ENCODE measurements at regions not wholly inside any gene's neighbourhood (a gene's known extent, or its start where the extent isn't known, plus 50 kb on each side); places are given as distances from the start of the nearest gene placed in this dataset.

DNA sequence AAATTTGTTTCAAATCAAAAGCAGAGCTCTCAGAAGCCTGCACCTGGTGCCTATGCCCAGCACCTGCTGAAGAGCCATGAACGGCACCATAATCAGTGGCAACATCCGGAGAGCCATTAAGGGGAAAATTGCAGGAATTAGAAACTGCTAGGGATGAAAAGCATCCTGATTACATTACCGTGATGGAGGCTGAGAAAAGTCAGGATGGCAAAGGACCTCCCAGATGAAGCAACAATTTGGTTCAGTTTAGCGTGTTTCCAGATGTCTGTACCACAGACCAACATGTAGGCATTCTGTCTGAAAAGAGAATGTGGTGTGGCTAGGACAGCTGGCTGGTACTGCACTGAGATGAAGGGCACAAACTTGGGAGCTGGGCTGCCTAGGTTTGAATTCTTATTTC is 106.1 kb downstream of the EOMES start:
- Histone ChIP-seq H3K36me3 (ENCODE audit: control insufficient read depth in 1 of 2, insufficient read depth in 2 of 2, low read depth in 1 of 2, low read length in 2 of 2) (no peaks in the 10 kb centered on the region), H4K91ac (ENCODE audit: low read length) (no peak overlapping the region), H2BK12ac (ENCODE audit: low read length in 2 of 2) (no peak overlapping the region), H4K8ac (ENCODE audit: low read length) (no peak overlapping the region), H3K18ac (ENCODE audit: low read depth in 1 of 2, low read length in 2 of 2) (no peak overlapping the region), H3K27me3 (ENCODE audit: control insufficient read depth in 1 of 2, insufficient read depth in 1 of 2, low read length in 2 of 2) (no peaks in the 10 kb centered on the region), H2AK5ac (ENCODE audit: low read length, severe bottlenecking) (no peak overlapping the region), H3K23ac (ENCODE audit: low read length in 2 of 2) (no peak overlapping the region), H3K4me1 (ENCODE audit: control insufficient read depth, insufficient read depth, low read depth, low read length) (no peaks in the 10 kb centered on the region), H2AFZ (ENCODE audit: low read depth, low read length) (no peak overlapping the region), H3K4ac (ENCODE audit: low read depth in 1 of 2, low read length in 2 of 2) (no peak overlapping the region), H3K79me1 (replicated peaks; ENCODE audit: low read length, poor library complexity, severe bottlenecking) (no peaks in the 10 kb centered on the region), H2BK5ac (ENCODE audit: low read depth, low read length, poor library complexity, severe bottlenecking) (no peak overlapping the region), H2BK15ac (ENCODE audit: low read depth, poor library complexity, severe bottlenecking) (no peak overlapping the region), H3K27ac (ENCODE audit: low read length, poor library complexity, severe bottlenecking) (no peak overlapping the region), H2BK120ac (ENCODE audit: low read depth, low read length) (no peak overlapping the region), H3K4me3 (ENCODE audit: insufficient read depth in 1 of 2, low read depth in 1 of 2, low read length in 2 of 2) (no peak overlapping the region), H3K9me3 (ENCODE audit: control insufficient read depth, low read length) (peaks cover 7% of the 10 kb centered on the region), H3K4me2 (ENCODE audit: low read length, poor library complexity, severe bottlenecking) (no peak overlapping the region), H3K9ac (ENCODE audit: low read length) (no peak overlapping the region), H3K14ac (ENCODE audit: low read length in 2 of 2) (no peak overlapping the region)
- no peak for DNase-seq
- WGBS: 93% methylated on average over 4 of the region's 4 CpGs

DNA sequence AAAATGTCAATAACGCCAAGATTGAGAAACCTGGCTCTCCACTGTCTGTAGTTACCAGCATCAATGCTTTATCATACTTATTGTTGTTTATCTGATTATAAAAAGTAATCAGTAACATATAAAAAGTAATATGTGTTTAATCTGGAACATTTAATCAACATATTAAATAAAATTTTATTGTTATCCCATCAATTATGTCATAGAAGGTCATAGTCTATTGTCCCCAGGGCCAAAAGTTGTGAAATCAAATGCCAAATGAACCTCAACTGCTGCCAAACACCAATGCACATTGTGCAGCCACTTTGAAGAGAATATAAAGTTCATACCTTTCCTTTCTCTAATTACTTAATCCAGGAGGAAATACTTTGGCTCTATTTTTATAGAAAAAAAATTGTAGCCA is 106.6 kb downstream of the EOMES start:
- Histone ChIP-seq H3K79me1 (replicated peaks; ENCODE audit: low read length, poor library complexity, severe bottlenecking) (no peaks in the 10 kb centered on the region), H2AFZ (ENCODE audit: low read depth, low read length) (no peak overlapping the region), H2BK12ac (ENCODE audit: low read length in 2 of 2) (no peak overlapping the region), H4K91ac (ENCODE audit: low read length) (no peak overlapping the region), H3K27me3 (ENCODE audit: control insufficient read depth in 1 of 2, insufficient read depth in 1 of 2, low read length in 2 of 2) (no peaks in the 10 kb centered on the region), H3K27ac (ENCODE audit: low read length, poor library complexity, severe bottlenecking) (no peak overlapping the region), H2BK15ac (ENCODE audit: low read depth, poor library complexity, severe bottlenecking) (no peak overlapping the region), H3K9ac (ENCODE audit: low read length) (no peak overlapping the region), H3K4me2 (ENCODE audit: low read length, poor library complexity, severe bottlenecking) (no peak overlapping the region), H3K36me3 (ENCODE audit: control insufficient read depth in 1 of 2, insufficient read depth in 2 of 2, low read depth in 1 of 2, low read length in 2 of 2) (no peaks in the 10 kb centered on the region), H3K4me3 (ENCODE audit: insufficient read depth in 1 of 2, low read depth in 1 of 2, low read length in 2 of 2) (no peak overlapping the region), H3K14ac (ENCODE audit: low read length in 2 of 2) (no peak overlapping the region), H2AK5ac (ENCODE audit: low read length, severe bottlenecking) (no peak overlapping the region), H3K4ac (ENCODE audit: low read depth in 1 of 2, low read length in 2 of 2) (no peak overlapping the region), H4K8ac (ENCODE audit: low read length) (no peak overlapping the region), H3K9me3 (ENCODE audit: control insufficient read depth, low read length) (peaks cover 7% of the 10 kb centered on the region), H2BK5ac (ENCODE audit: low read depth, low read length, poor library complexity, severe bottlenecking) (no peak overlapping the region), H2BK120ac (ENCODE audit: low read depth, low read length) (no peak overlapping the region), H3K4me1 (ENCODE audit: control insufficient read depth, insufficient read depth, low read depth, low read length) (no peaks in the 10 kb centered on the region), H3K23ac (ENCODE audit: low read length in 2 of 2) (no peak overlapping the region), H3K18ac (ENCODE audit: low read depth in 1 of 2, low read length in 2 of 2) (no peak overlapping the region)
- 100% methylated on average over 1 of the region's 1 CpG for WGBS
- DNase-seq: no peak

DNA sequence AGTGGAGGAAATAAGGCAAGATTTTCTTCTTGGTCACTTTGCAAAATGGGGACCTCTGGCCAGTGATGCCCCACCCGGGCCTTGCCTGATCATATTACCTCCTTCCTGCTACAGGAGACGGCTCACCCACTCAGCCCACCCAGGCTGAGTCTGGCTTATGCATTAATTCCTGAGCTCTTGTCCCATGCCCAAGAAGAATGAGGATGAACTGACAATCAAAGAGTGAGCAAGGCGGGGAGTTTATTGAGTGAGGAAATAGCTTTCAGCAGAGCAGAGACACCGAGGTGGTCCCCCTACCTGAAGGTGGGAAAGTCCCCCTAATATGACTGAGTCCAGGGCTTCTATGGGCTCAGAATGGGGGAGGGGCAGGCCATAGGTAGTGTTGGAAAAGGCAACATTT is 107.5 kb downstream of the EOMES start:
- no peak overlapping the region for H2AK5ac ChIP-seq (ENCODE audit: low read length, severe bottlenecking)
- no peak overlapping the region for H2BK5ac ChIP-seq (ENCODE audit: low read depth, low read length, poor library complexity, severe bottlenecking)
- H2BK120ac ChIP-seq (ENCODE audit: low read depth, low read length): no peak overlapping the region
- no peak overlapping the region for H4K91ac ChIP-seq (ENCODE audit: low read length)
- no peaks in the 10 kb centered on the region for H3K36me3 ChIP-seq (ENCODE audit: control insufficient read depth in 1 of 2, insufficient read depth in 2 of 2, low read depth in 1 of 2, low read length in 2 of 2)
- H3K9ac ChIP-seq (ENCODE audit: low read length): no peak overlapping the region
- no peak overlapping the region for H4K8ac ChIP-seq (ENCODE audit: low read length)
- no peaks in the 10 kb centered on the region for H3K79me1 ChIP-seq (replicated peaks; ENCODE audit: low read length, poor library complexity, severe bottlenecking)
- no peak overlapping the region for H3K4me3 ChIP-seq (ENCODE audit: insufficient read depth in 1 of 2, low read depth in 1 of 2, low read length in 2 of 2)
- 81% methylated on average over 4 of the region's 4 CpGs for WGBS
- DNase-seq: no peak
- no peak overlapping the region for H3K4ac ChIP-seq (ENCODE audit: low read depth in 1 of 2, low read length in 2 of 2)
- no peak overlapping the region for H3K4me2 ChIP-seq (ENCODE audit: low read length, poor library complexity, severe bottlenecking)
- H2BK15ac ChIP-seq (ENCODE audit: low read depth, poor library complexity, severe bottlenecking): no peak overlapping the region
- no peak overlapping the region for H3K27ac ChIP-seq (ENCODE audit: low read length, poor library complexity, severe bottlenecking)
- H3K18ac ChIP-seq (ENCODE audit: low read depth in 1 of 2, low read length in 2 of 2): no peak overlapping the region
- no peaks in the 10 kb centered on the region for H3K4me1 ChIP-seq (ENCODE audit: control insufficient read depth, insufficient read depth, low read depth, low read length)
- no peak overlapping the region for H2AFZ ChIP-seq (ENCODE audit: low read depth, low read length)
- no peak overlapping the region for H3K23ac ChIP-seq (ENCODE audit: low read length in 2 of 2)
- H3K14ac ChIP-seq (ENCODE audit: low read length in 2 of 2): no peak overlapping the region
- H2BK12ac ChIP-seq (ENCODE audit: low read length in 2 of 2): no peak overlapping the region
- H3K9me3 ChIP-seq (ENCODE audit: control insufficient read depth, low read length): peaks cover 7% of the 10 kb centered on the region
- no peaks in the 10 kb centered on the region for H3K27me3 ChIP-seq (ENCODE audit: control insufficient read depth in 1 of 2, insufficient read depth in 1 of 2, low read length in 2 of 2)

DNA sequence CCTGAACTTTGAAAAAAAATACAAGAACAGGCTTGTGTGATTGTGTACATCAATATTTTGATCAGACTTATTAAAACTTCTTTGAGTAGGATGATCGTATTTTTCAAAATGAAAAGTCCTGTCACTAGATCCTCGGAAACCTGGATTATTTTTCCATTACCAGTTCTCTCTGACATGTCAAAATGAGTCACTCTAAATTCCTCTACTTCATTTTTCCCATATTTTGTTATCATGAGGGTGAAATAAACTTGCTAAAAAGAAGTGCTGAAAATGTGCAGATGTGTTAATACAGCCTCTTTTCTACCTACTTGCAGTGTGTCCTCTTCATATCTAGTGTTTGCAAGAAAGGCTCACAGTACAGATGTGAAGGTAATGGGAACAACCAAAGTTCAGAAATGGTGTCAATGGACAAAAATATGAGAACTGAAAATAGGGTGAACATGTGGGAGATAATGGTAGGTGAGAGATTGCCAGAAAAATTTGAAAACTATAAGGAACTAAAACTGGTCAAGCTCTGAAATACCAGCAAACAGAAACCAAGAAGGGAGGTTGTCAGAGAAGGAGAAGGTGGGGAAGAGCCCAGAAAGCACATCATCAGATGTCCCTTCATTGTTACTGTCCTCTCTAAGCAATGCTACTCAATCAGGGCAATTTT is 108.2 kb downstream of the EOMES start:
- WGBS: 65% methylated on average over 2 of the region's 2 CpGs
- Histone ChIP-seq H3K27me3 (ENCODE audit: control insufficient read depth in 1 of 2, insufficient read depth in 1 of 2, low read length in 2 of 2) (no peaks in the 10 kb centered on the region), H3K9me3 (ENCODE audit: control insufficient read depth, low read length) (peaks cover 7% of the 10 kb centered on the region), H3K79me1 (replicated peaks; ENCODE audit: low read length, poor library complexity, severe bottlenecking) (no peaks in the 10 kb centered on the region), H3K9ac (ENCODE audit: low read length) (peak overlapping the region; percentile 17), H2BK5ac (ENCODE audit: low read depth, low read length, poor library complexity, severe bottlenecking) (no peak overlapping the region), H3K4me1 (ENCODE audit: control insufficient read depth, insufficient read depth, low read depth, low read length) (no peaks in the 10 kb centered on the region), H3K23ac (ENCODE audit: low read length in 2 of 2) (no peak overlapping the region), H4K91ac (ENCODE audit: low read length) (no peak overlapping the region), H2BK120ac (ENCODE audit: low read depth, low read length) (no peak overlapping the region), H2AK5ac (ENCODE audit: low read length, severe bottlenecking) (no peak overlapping the region), H2BK12ac (ENCODE audit: low read length in 2 of 2) (no peak overlapping the region), H3K4ac (ENCODE audit: low read depth in 1 of 2, low read length in 2 of 2) (no peak overlapping the region), H2BK15ac (ENCODE audit: low read depth, poor library complexity, severe bottlenecking) (no peak overlapping the region), H3K27ac (ENCODE audit: low read length, poor library complexity, severe bottlenecking) (no peak overlapping the region), H4K8ac (ENCODE audit: low read length) (no peak overlapping the region), H3K18ac (ENCODE audit: low read depth in 1 of 2, low read length in 2 of 2) (no peak overlapping the region), H3K4me3 (ENCODE audit: insufficient read depth in 1 of 2, low read depth in 1 of 2, low read length in 2 of 2) (no peak overlapping the region), H3K4me2 (ENCODE audit: low read length, poor library complexity, severe bottlenecking) (no peak overlapping the region), H2AFZ (ENCODE audit: low read depth, low read length) (no peak overlapping the region), H3K36me3 (ENCODE audit: control insufficient read depth in 1 of 2, insufficient read depth in 2 of 2, low read depth in 1 of 2, low read length in 2 of 2) (no peaks in the 10 kb centered on the region), H3K14ac (ENCODE audit: low read length in 2 of 2) (no peak overlapping the region)
- DNase-seq: no peak
